ENCODE measurements at regions not wholly inside any gene's neighbourhood (a gene's known extent, or its start where the extent isn't known, plus 50 kb on each side); places are given as distances from the start of the nearest gene placed in this dataset.

DNA sequence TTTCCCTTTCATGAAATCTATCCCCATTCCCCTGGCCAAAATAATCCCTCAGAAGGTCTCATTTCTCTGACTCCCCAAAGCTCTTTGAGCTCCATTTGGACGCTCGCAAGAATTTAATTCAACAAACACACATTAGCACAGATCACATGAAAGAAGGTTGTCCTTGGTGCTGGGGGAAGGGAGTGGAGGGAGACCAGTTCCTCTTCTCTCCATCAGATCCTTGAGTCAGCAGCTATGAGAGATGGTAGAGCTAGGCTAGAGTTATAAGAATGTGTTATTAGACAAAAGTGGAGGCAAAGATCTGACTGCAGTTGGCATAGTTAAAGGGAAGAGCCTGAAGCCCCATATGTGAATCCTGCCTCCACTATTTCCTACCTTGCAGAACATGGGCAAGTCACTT is 184.2 kb upstream of the CDYL start:
- no peaks in the 10 kb centered on the region for H3F3A ChIP-seq (replicated peaks; ENCODE audit: low read depth)
- no peak overlapping the region for H2AFZ ChIP-seq
- H3K36me3 ChIP-seq (ENCODE audit: insufficient read depth), result no peaks in the 10 kb centered on the region
- no peaks in the 10 kb centered on the region for H3K27me3 ChIP-seq (ENCODE audit: insufficient read depth)
- no peaks in the 10 kb centered on the region; the same call in 2 of the 3 replicates for H3K4me1 Mint-ChIP-seq
- H3K27me3 Mint-ChIP-seq (ENCODE audit: insufficient read depth, low read depth, poor library complexity), result peaks cover 6% of the 10 kb centered on the region
- H3K4me1 ChIP-seq (ENCODE audit: insufficient read depth), result no peaks in the 10 kb centered on the region
- no peaks in the 10 kb centered on the region for H3K79me2 ChIP-seq (replicated peaks; ENCODE audit: insufficient read depth)
- H3K4me3 Mint-ChIP-seq, result no peak overlapping the region
- no peaks in the 10 kb centered on the region for H4K20me1 ChIP-seq (replicated peaks; ENCODE audit: insufficient read depth)
- no peak overlapping the region for H3K27ac ChIP-seq (ENCODE audit: low read depth)
- TF ChIP-seq, protein P1, sequence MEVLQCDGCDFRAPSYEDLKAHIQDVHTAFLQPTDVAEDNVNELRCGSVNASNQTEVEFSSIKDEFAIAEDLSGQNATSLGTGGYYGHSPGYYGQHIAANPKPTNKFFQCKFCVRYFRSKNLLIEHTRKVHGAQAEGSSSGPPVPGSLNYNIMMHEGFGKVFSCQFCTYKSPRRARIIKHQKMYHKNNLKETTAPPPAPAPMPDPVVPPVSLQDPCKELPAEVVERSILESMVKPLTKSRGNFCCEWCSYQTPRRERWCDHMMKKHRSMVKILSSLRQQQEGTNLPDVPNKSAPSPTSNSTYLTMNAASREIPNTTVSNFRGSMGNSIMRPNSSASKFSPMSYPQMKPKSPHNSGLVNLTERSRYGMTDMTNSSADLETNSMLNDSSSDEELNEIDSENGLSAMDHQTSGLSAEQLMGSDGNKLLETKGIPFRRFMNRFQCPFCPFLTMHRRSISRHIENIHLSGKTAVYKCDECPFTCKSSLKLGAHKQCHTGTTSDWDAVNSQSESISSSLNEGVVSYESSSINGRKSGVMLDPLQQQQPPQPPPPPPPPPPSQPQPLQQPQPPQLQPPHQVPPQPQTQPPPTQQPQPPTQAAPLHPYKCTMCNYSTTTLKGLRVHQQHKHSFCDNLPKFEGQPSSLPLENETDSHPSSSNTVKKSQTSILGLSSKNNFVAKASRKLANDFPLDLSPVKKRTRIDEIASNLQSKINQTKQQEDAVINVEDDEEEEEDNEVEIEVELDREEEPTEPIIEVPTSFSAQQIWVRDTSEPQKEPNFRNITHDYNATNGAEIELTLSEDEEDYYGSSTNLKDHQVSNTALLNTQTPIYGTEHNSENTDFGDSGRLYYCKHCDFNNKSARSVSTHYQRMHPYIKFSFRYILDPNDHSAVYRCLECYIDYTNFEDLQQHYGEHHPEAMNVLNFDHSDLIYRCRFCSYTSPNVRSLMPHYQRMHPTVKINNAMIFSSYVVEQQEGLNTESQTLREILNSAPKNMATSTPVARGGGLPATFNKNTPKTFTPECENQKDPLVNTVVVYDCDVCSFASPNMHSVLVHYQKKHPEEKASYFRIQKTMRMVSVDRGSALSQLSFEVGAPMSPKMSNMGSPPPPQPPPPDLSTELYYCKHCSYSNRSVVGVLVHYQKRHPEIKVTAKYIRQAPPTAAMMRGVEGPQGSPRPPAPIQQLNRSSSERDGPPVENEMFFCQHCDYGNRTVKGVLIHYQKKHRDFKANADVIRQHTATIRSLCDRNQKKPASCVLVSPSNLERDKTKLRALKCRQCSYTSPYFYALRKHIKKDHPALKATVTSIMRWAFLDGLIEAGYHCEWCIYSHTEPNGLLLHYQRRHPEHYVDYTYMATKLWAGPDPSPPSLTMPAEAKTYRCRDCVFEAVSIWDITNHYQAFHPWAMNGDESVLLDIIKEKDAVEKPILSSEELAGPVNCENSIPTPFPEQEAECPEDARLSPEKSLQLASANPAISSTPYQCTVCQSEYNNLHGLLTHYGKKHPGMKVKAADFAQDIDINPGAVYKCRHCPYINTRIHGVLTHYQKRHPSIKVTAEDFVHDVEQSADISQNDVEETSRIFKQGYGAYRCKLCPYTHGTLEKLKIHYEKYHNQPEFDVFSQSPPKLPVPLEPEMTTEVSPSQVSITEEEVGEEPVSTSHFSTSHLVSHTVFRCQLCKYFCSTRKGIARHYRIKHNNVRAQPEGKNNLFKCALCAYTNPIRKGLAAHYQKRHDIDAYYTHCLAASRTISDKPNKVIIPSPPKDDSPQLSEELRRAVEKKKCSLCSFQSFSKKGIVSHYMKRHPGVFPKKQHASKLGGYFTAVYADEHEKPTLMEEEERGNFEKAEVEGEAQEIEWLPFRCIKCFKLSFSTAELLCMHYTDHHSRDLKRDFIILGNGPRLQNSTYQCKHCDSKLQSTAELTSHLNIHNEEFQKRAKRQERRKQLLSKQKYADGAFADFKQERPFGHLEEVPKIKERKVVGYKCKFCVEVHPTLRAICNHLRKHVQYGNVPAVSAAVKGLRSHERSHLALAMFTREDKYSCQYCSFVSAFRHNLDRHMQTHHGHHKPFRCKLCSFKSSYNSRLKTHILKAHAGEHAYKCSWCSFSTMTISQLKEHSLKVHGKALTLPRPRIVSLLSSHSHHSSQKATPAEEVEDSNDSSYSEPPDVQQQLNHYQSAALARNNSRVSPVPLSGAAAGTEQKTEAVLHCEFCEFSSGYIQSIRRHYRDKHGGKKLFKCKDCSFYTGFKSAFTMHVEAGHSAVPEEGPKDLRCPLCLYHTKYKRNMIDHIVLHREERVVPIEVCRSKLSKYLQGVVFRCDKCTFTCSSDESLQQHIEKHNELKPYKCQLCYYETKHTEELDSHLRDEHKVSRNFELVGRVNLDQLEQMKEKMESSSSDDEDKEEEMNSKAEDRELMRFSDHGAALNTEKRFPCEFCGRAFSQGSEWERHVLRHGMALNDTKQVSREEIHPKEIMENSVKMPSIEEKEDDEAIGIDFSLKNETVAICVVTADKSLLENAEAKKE (CRISPR knock-in tag; IDR thresholded peaks at IDR 0.05), result no peak
- TF ChIP-seq, protein P2, sequence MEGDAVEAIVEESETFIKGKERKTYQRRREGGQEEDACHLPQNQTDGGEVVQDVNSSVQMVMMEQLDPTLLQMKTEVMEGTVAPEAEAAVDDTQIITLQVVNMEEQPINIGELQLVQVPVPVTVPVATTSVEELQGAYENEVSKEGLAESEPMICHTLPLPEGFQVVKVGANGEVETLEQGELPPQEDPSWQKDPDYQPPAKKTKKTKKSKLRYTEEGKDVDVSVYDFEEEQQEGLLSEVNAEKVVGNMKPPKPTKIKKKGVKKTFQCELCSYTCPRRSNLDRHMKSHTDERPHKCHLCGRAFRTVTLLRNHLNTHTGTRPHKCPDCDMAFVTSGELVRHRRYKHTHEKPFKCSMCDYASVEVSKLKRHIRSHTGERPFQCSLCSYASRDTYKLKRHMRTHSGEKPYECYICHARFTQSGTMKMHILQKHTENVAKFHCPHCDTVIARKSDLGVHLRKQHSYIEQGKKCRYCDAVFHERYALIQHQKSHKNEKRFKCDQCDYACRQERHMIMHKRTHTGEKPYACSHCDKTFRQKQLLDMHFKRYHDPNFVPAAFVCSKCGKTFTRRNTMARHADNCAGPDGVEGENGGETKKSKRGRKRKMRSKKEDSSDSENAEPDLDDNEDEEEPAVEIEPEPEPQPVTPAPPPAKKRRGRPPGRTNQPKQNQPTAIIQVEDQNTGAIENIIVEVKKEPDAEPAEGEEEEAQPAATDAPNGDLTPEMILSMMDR (conservative IDR thresholded peaks at IDR 0.05; ENCODE audit: low read depth in 2 of 2), result no peak
- TF ChIP-seq EZH2phosphoT487 (IDR thresholded peaks at IDR 0.05; ENCODE audit: unreplicated experiment) (no peak), STAT1 (IDR thresholded peaks at IDR 0.05; ENCODE audit: unreplicated experiment) (no peak), POLR2AphosphoS5 (IDR thresholded peaks at IDR 0.05; ENCODE audit: low read depth) (no peak), CREB1 (CRISPR knock-in tag; IDR thresholded peaks at IDR 0.05; ENCODE audit: low read depth) (no peak), JUNB (IDR thresholded peaks at IDR 0.05; ENCODE audit: unreplicated experiment) (no peak)
- TF ChIP-seq, protein P3, sequence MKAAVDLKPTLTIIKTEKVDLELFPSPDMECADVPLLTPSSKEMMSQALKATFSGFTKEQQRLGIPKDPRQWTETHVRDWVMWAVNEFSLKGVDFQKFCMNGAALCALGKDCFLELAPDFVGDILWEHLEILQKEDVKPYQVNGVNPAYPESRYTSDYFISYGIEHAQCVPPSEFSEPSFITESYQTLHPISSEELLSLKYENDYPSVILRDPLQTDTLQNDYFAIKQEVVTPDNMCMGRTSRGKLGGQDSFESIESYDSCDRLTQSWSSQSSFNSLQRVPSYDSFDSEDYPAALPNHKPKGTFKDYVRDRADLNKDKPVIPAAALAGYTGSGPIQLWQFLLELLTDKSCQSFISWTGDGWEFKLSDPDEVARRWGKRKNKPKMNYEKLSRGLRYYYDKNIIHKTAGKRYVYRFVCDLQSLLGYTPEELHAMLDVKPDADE (IDR thresholded peaks at IDR 0.05), result no peak
- no peak overlapping the region for H3K4me3 ChIP-seq
- H3K9me3 Mint-ChIP-seq, result no peaks in the 10 kb centered on the region
- no peak overlapping the region for H3K27ac Mint-ChIP-seq
- 0 out of 2 replicates have a peak, but pooled peaks cover 5% of the 10 kb centered on the region for H3K9me2 ChIP-seq (ENCODE audit: insufficient read depth)
- no peak overlapping the region for H3K4me2 ChIP-seq
- ATAC-seq, result no peak
- no peak for DNase-seq (ENCODE audit: low spot score)
- H3K36me3 Mint-ChIP-seq (ENCODE audit: low read depth), result no peaks in the 10 kb centered on the region

All from GM23338 (cell line).